Heart left ventricle (tissue), 16 donors: ENCODE measurements at regions not wholly inside any gene's neighbourhood (a gene's known extent, or its start where the extent isn't known, plus 50 kb on each side); places are given as distances from the start of the nearest gene placed in this dataset.
"Not testable (repeated sequence)": the region's sequence is repeated elsewhere in the genome, so short reads cannot be mapped to it uniquely, and the experiment has no call there.

Source experiments
- ATAC-seq, 4 donors: fragments of 200-7000 bp; cut with Tn5 transposase; one replicate each; pipeline ENCODE4 v1.9.1; 2020 to 2022; ENCODE audit warnings: moderate library complexity in 4 of 4, mild to moderate bottlenecking in 3 of 4, moderate number of reproducible peaks in 1 of 4
- DNase-seq, 5 donors: peaks; one replicate each; pipeline ENCODE4 v3.0.0-alpha.2; 2020
- H3K27ac ChIP-seq, 12 donors: fragments of 200-600 bp; sonication (generic) in 4 of 12; one replicate each; pipeline versions ENCODE4 v1.5.0 to v1.8.0; 2016 to 2022; ENCODE audit warnings: mild to moderate bottlenecking in 2 of 12
- H3K27me3 ChIP-seq, 9 donors: fragments of 200-600 bp; sonication (generic) in 2 of 9; one replicate each; pipeline versions ENCODE4 v1.5.1 to v1.8.0; 2016 to 2022; ENCODE audit warnings: mild to moderate bottlenecking in 3 of 9
- H3K36me3 ChIP-seq, 9 donors: fragments of 200-600 bp; sonication (generic) in 2 of 9; one replicate each; pipeline versions ENCODE4 v1.5.0 to v1.8.0; 2018 to 2022; ENCODE audit warnings: mild to moderate bottlenecking in 2 of 9
- H3K4me1 ChIP-seq, 12 donors: fragments of 200-600 bp; sonication (generic) in 4 of 12; one replicate each; pipeline versions ENCODE4 v1.5.0 to v1.8.0; 2016 to 2022; ENCODE audit warnings: mild to moderate bottlenecking in 3 of 12
- H3K4me3 ChIP-seq, 12 donors: fragments of 200-600 bp; sonication (generic) in 4 of 12; one replicate each; pipeline versions ENCODE4 v1.5.0 to v1.8.0; 2017 to 2022; ENCODE audit warnings: mild to moderate bottlenecking in 9 of 12, moderate library complexity in 4 of 12
- H3K9me3 ChIP-seq, 12 donors: fragments of 200-600 bp; sonication (generic) in 4 of 12; one replicate each; pipeline versions ENCODE4 v1.5.0 to v1.8.0; 2016 to 2022; ENCODE audit warnings: mild to moderate bottlenecking in 1 of 12
- CTCF ChIP-seq, 12 donors: fragments of 200-600 bp; sonication (generic) in 4 of 12; IDR thresholded peaks; one replicate each; pipeline versions ENCODE4 v1.5.0 to v1.8.0; 2018 to 2022; ENCODE audit warnings: antibody characterized with exemption in 12 of 12, mild to moderate bottlenecking in 5 of 12
- POLR2A ChIP-seq, 2 donors: fragments of 450-650 bp; IDR thresholded peaks; one replicate each; pipeline ENCODE4 v1.6.1; 2017; ENCODE audit warnings: antibody characterized with exemption in 2 of 2, mild to moderate bottlenecking in 2 of 2, moderate library complexity in 2 of 2
- WGBS, 4 donors: extraction: QIAGEN DNeasy Blood & Tissue Kit in 2 of 4; methylation state at CpG; one replicate each; pipeline versions ENCODE4 v1.1.5 to v1.1.7; 2013 to 2018; 5-methylcytosine and 5-hydroxymethylcytosine counted together
- intact Hi-C, 10 donors: fragments of 100-400 bp; cut with DNase I; formaldehyde crosslinking; loops; one replicate each; pipeline versions ENCODE4 v1.11.1 to v1.14.2; 2022
- donor health status: ischemic (EF 13 %, LVEDD 7.1; RV severe dilation, severe dysfunction).
- donor health status: healthy with polysubstance abuse.
- donor health status: DM: no; HTN: yes; CAD: no.
- donor health status: DM: no; HTN: no; CAD: no.
- donor health status: ischemic (EF 25% LVEDD 6.9; RV normal size, moderate dysfunction).
- donor health status: ischemic (EF 25% LVEDD 5.7; RV mildly dilated, moderate dysfunction).
- donor health status: healthy.
- donor health status: DM: yes; HTN: yes; CAD: no.
- donor health status: ischemic (EF 35%, LVEDD 5.7; RV mildly dilated, moderate dysfunction).
- donor health status: nonischemic (EF 11% LVEDD 7.7; RV severe dilation, severe dysfunction).
- donor health status: DM: yes; HTN: yes; CAD: no.
- donor health status: PGD.
- donor health status: ischemic (EF 29% LVEDD 5.4; RV normal size, mild dysfunction).
- donor health status: nonischemic (EF 23%, LVEDD 6.1; RV moderate dilation, normal function).

- Histone ChIP-seq H3K27me3 (peaks cover 0 to 40% (median 6%) of the 10 kb centered on the region in 9 donors), H3K9me3 (no peaks in the 10 kb centered on the region), H3K4me3 (no peak overlapping the region), H3K36me3 (no peaks in the 10 kb centered on the region), H3K27ac (no peak overlapping the region), H3K4me1 (peaks cover 0 to 9% (median 2%) of the 10 kb centered on the region in 12 donors)
- intact Hi-C loops, result loop anchor here in 2 of 10 donors (2.0 kb wide), 1 partner anchor 23 kb away; no protein-coding TSS in a partner anchor
- DNase-seq, result peak in 1 of 5 donors; percentile 21
- ATAC-seq, result peak in 1 of 4 donors; percentile 26
- TF ChIP-seq POLR2A (IDR thresholded peaks at IDR 0.05) (no peak), CTCF (IDR thresholded peaks at IDR 0.05) (no peak)
- 49 to 66% (median 52%) methylated on average over 6 to 7 of the region's 7 CpGs for WGBS, 4 donors
These were observed 131.2 kb downstream of the VPREB1 start for GRCh38 chr22:22375576-22376351.

GRCh38 chr22:22376352-22376706 is 131.7 kb downstream of the VPREB1 start:
- DNase-seq (no peak), ATAC-seq (no peak)
- H3K36me3 ChIP-seq, result no peaks in the 10 kb centered on the region
- H3K4me3 ChIP-seq, result no peak overlapping the region
- H3K4me1 ChIP-seq, result peaks cover 0 to 5% (median 0%) of the 10 kb centered on the region in 12 donors
- 70 to 74% (median 71%) methylated on average over 3 of the region's 3 CpGs for WGBS, 4 donors
- H3K27ac ChIP-seq, result no peak overlapping the region
- H3K9me3 ChIP-seq, result no peaks in the 10 kb centered on the region
- TF ChIP-seq POLR2A (IDR thresholded peaks at IDR 0.05) (no peak), CTCF (IDR thresholded peaks at IDR 0.05) (no peak)
- H3K27me3 ChIP-seq, result peaks cover 0 to 40% (median 6%) of the 10 kb centered on the region in 9 donors
- intact Hi-C loops, result no loop called here

GRCh38 chr22:22376884-22377283 is 131.7 kb downstream of the ZNF280B start:
- H3K36me3 ChIP-seq, H3K9me3 ChIP-seq, ATAC-seq, H3K4me1 ChIP-seq, intact Hi-C loops, DNase-seq, H3K4me3 ChIP-seq, H3K27ac ChIP-seq: not testable (repeated sequence)
- 60 to 78% (median 67%) methylated on average over 3 to 6 of the region's 6 CpGs for WGBS, 4 donors
- peaks cover 0 to 42% (median 6%) of the 10 kb centered on the region in 9 donors for H3K27me3 ChIP-seq

GRCh38 chr22:22377335-22377734 is 131.2 kb downstream of the ZNF280B start:
- no peak for TF ChIP-seq POLR2A (IDR thresholded peaks at IDR 0.05)
- TF ChIP-seq CTCF (IDR thresholded peaks at IDR 0.05), result no peak
- no peaks in the 10 kb centered on the region for H3K9me3 ChIP-seq
- peaks cover 0 to 3% (median 0%) of the 10 kb centered on the region in 12 donors for H3K4me1 ChIP-seq
- DNase-seq, result no peak
- H3K4me3 ChIP-seq, result no peak overlapping the region
- ATAC-seq, result no peak
- intact Hi-C loops, result no loop called here
- H3K36me3 ChIP-seq, result no peaks in the 10 kb centered on the region
- H3K27ac ChIP-seq, result no peak overlapping the region
- peaks cover 0 to 46% (median 6%) of the 10 kb centered on the region in 9 donors for H3K27me3 ChIP-seq
